IMR-90 (cell line): ENCODE measurements at regions not wholly inside any gene's neighbourhood (a gene's known extent, or its start where the extent isn't known, plus 50 kb on each side); places are given as distances from the start of the nearest gene placed in this dataset.

Source experiments
- ATAC-seq: fragments of 200-7000 bp; cut with Tn5 transposase; 2 replicates; pipeline ENCODE4 v1.9.1; 2020; ENCODE audit warnings: low read depth, mild to moderate bottlenecking, moderate library complexity
- BruUV-seq: library from RNA; stranded (reverse); fragments of 400-500 nt; replicated peaks from 2 replicates; lab custom pipeline; 2021; lab: Mats Ljungman, UMichigan
- CTCF ChIA-PET: fragments of 300-600 bp; formaldehyde crosslinking; extraction: SDS; loops from one replicate; lab custom pipeline; 2021; ENCODE audit warnings: antibody characterized with exemption; lab: Yijun Ruan, JAX
- POLR2A ChIA-PET: fragments of 300-600 bp; sonication (Branson Sonifier 250); formaldehyde crosslinking; loops from one replicate; lab custom pipeline; 2022; ENCODE audit warnings: antibody characterized with exemption; ENCODE audit not compliant: unreplicated experiment; lab: Charles Lee
- DNase-seq: peaks from one replicate; pipeline ENCODE4 v3.0.0; 2013
- H2AFZ ChIP-seq: replicated peaks from 2 replicates; pipeline ENCODE3; 2013; ENCODE audit warnings: low read length, mild to moderate bottlenecking; ENCODE audit not compliant: poor library complexity
- H2AK5ac ChIP-seq: 2 replicates; pipeline ENCODE4 v1.6.1; 2013; ENCODE audit warnings: low read depth, low read length, inconsistent platforms
- H2AK9ac ChIP-seq: replicated peaks from 2 replicates; pipeline ENCODE3; 2013; ENCODE audit warnings: mild to moderate bottlenecking, low read depth, low read length, moderate library complexity; ENCODE audit not compliant: poor library complexity
- H2BK120ac ChIP-seq: 2 replicates; pipeline ENCODE4 v1.6.1; 2013; ENCODE audit warnings: low read depth, low read length, inconsistent platforms
- H2BK15ac ChIP-seq: 3 replicates; pipeline ENCODE4 v1.6.1; 2013; ENCODE audit warnings: low read depth, low read length, inconsistent platforms
- H2BK20ac ChIP-seq: 2 replicates; pipeline ENCODE4 v1.6.1; 2013; ENCODE audit warnings: low read depth, mild to moderate bottlenecking, inconsistent platforms, low read length, moderate library complexity
- H2BK5ac ChIP-seq: 2 replicates; pipeline ENCODE4 v1.6.1; 2013; ENCODE audit warnings: mild to moderate bottlenecking, low read depth, low read length, inconsistent platforms; ENCODE audit not compliant: poor library complexity, severe bottlenecking
- H3K14ac ChIP-seq: replicated peaks from 2 replicates; pipeline ENCODE4 v1.6.1; 2013; ENCODE audit warnings: low read depth, low read length, inconsistent platforms
- H3K18ac ChIP-seq: 2 replicates; pipeline ENCODE4 v1.6.1; 2013; ENCODE audit warnings: low read depth, low read length, control low read depth
- H3K23ac ChIP-seq: 2 replicates; pipeline ENCODE4 v1.6.1; 2013; ENCODE audit warnings: low read depth, low read length, inconsistent platforms
- H3K27ac ChIP-seq: 2 replicates; pipeline ENCODE4 v1.5.1; 2013; ENCODE audit warnings: mild to moderate bottlenecking, control low read depth, low read length; ENCODE audit not compliant: insufficient read depth
- H3K27me3 ChIP-seq: 2 replicates; pipeline ENCODE4 v1.6.1; 2013; ENCODE audit warnings: low read length; ENCODE audit not compliant: control insufficient read depth, insufficient read depth
- H3K36me3 ChIP-seq: 2 replicates; pipeline ENCODE4 v1.6.1; 2013; ENCODE audit warnings: low read length, mixed read lengths; ENCODE audit not compliant: control insufficient read depth, insufficient read depth
- H3K4ac ChIP-seq: 2 replicates; pipeline ENCODE4 v1.6.1; 2013; ENCODE audit warnings: low read depth, low read length, inconsistent platforms
- H3K4me1 ChIP-seq: 2 replicates; pipeline ENCODE4 v1.6.1; 2013; ENCODE audit warnings: low read length, mixed read lengths; ENCODE audit not compliant: control insufficient read depth, insufficient read depth
- H3K4me2 ChIP-seq: 2 replicates; pipeline ENCODE4 v1.6.1; 2013; ENCODE audit warnings: low read depth, mild to moderate bottlenecking, control low read depth, low read length, moderate library complexity
- H3K4me3 ChIP-seq: 2 replicates; pipeline ENCODE4 v1.5.1; 2013; ENCODE audit warnings: low read depth, mild to moderate bottlenecking, control low read depth, low read length, moderate library complexity; ENCODE audit not compliant: insufficient read depth
- H3K56ac ChIP-seq: 2 replicates; pipeline ENCODE4 v1.6.1; 2013; ENCODE audit warnings: low read length, inconsistent platforms; ENCODE audit not compliant: insufficient read depth; ENCODE audit errors: extremely low read depth
- H3K79me1 ChIP-seq, 2 experiments: 2 replicates each; pipeline ENCODE4 v1.6.1; 2013; ENCODE audit warnings: low read length in 2 of 2, inconsistent platforms in 1 of 2, low read depth in 1 of 2
- H3K9ac ChIP-seq: 2 replicates; pipeline ENCODE4 v1.6.1; 2013; ENCODE audit warnings: low read depth, low read length, control low read depth
- H3K9me1 ChIP-seq: 2 replicates; pipeline ENCODE4 v1.6.1; 2013; ENCODE audit warnings: low read length, inconsistent platforms; ENCODE audit not compliant: insufficient read depth
- H3K9me3 ChIP-seq: 2 replicates; pipeline ENCODE4 v1.6.1; 2013; ENCODE audit warnings: low read length; ENCODE audit not compliant: control insufficient read depth, insufficient read depth
- H4K20me1 ChIP-seq: 2 replicates; pipeline ENCODE4 v1.6.1; 2013; ENCODE audit warnings: low read length, inconsistent platforms; ENCODE audit not compliant: insufficient read depth
- H4K5ac ChIP-seq: 2 replicates; pipeline ENCODE4 v1.6.1; 2013; ENCODE audit warnings: mild to moderate bottlenecking, low read depth, low read length, control low read depth
- H4K8ac ChIP-seq, 2 experiments: 2 replicates each; pipeline ENCODE4 v1.6.1; 2013; ENCODE audit warnings: low read depth in 2 of 2, low read length in 2 of 2, control low read depth in 1 of 2, inconsistent platforms in 1 of 2
- H4K91ac ChIP-seq: 2 replicates; pipeline ENCODE4 v1.6.1; 2013; ENCODE audit warnings: low read depth, low read length, inconsistent platforms; ENCODE audit not compliant: insufficient read depth
- CHD1 ChIP-seq: IDR thresholded peaks from 2 replicates; pipeline ENCODE4 v1.6.1; 2012; ENCODE audit warnings: low read depth, low read length, improper control_type of control experiment
- WGBS, 2 experiments: methylation state at CpG; one replicate each; pipeline versions ENCODE4 v1.1.5 to v1.1.7; 2013; ENCODE audit warnings: missing lambda C conversion rate in 2 of 2; ENCODE audit not compliant: insufficient read length in 1 of 2; ENCODE audit errors: extremely low coverage in 2 of 2; 5-methylcytosine and 5-hydroxymethylcytosine counted together
- dilution Hi-C: fragments of 300-500 bp; cut with HindIII; formaldehyde crosslinking; loops from one replicate; pipeline ENCODE4 v1.14.3; 2018; ENCODE audit warnings: low sequenced_read_pairs; ENCODE audit not compliant: unreplicated experiment
- in situ Hi-C: fragments of 300-500 bp; cut with MboI; formaldehyde crosslinking; loops from 3 replicates; pipeline ENCODE4 v1.14.3; 2019; ENCODE audit warnings: low sequenced_read_pairs, inconsistent platforms, mixed read lengths
- intact Hi-C: fragments of 100-400 bp; cut with micrococcal nuclease; formaldehyde crosslinking; loops from 2 replicates; pipeline ENCODE4 v1.10.0; 2022
- TF ChIP-seq, protein P1 (sequence below): conservative IDR thresholded peaks from 2 replicates; pipeline ENCODE4 v1.5.1; 2012; ENCODE audit warnings: mild to moderate bottlenecking, low read depth, low read length, improper control_type of control experiment
- TF ChIP-seq, protein P2 (sequence below): fragments of 150-350 bp; IDR thresholded peaks from 2 replicates; pipeline ENCODE4 v1.6.1; 2016; ENCODE audit warnings: low read depth, mild to moderate bottlenecking, low read length, moderate library complexity, borderline replicate concordance

DNA sequence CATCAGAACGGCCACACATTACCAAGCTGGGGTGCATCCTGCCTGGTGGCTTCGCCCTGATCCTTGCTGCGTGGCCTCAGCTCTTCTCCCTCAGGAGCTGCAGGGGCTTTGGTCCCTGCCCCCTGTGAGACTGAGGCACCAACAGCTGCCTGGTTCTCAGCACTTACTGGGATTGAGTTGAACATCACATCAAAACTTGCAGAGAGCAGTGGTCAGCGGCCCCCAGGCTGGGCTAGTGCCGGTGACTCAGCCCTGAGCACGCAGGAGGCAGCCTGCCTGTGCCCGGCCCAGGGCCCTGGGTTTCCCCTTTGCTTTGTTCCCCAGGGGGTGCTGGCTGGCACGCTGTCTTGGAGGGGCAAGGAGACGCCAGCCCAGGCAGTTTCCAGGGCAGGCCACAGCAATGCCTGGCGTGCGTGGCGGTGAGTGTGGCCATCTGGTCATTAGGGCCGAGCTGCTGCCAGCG, 63.3 kb downstream of the DLL1 start:
- H3K4me1 ChIP-seq: peaks cover 10% of the 10 kb centered on the region; the same call in 1 of the 2 replicates
- H2AK9ac ChIP-seq: no peak overlapping the region
- no peak overlapping the region for H3K56ac ChIP-seq
- 70% methylated on average over 3 of the region's 14 CpGs; no CpG with 5 or more reads in 1 of the 2 experiments for WGBS, 2 experiments
- no peak overlapping the region for H3K4ac ChIP-seq
- no peak overlapping the region for H3K9ac ChIP-seq
- no peak overlapping the region for H2BK20ac ChIP-seq
- no peak overlapping the region for H2AK5ac ChIP-seq
- no peaks in the 10 kb centered on the region for H3K9me1 ChIP-seq
- no peak overlapping the region for H2BK5ac ChIP-seq
- H4K5ac ChIP-seq: no peak overlapping the region
- H3K27me3 ChIP-seq: no peaks in the 10 kb centered on the region; the same call in 1 of the 2 replicates
- H3K23ac ChIP-seq: no peak overlapping the region
- no peak overlapping the region for H3K18ac ChIP-seq
- H3K27ac ChIP-seq: no peak overlapping the region
- H3K4me3 ChIP-seq: no peak overlapping the region
- no peak overlapping the region for H2AFZ ChIP-seq
- no peak overlapping the region for H4K91ac ChIP-seq
- H2BK120ac ChIP-seq: no peak overlapping the region
- H2BK15ac ChIP-seq: no peak overlapping the region
- H4K8ac ChIP-seq: no peak overlapping the region
- H3K9me3 ChIP-seq: no peaks in the 10 kb centered on the region
- H3K4me2 ChIP-seq: no peak overlapping the region
- CTCF ChIA-PET: no interaction called here
- no peaks in the 10 kb centered on the region for H3K79me1 ChIP-seq
- POLR2A ChIA-PET: no interaction called here
- no peaks in the 10 kb centered on the region for H3K36me3 ChIP-seq
- intact Hi-C loops (no loop called here), in situ Hi-C loops (no loop called here), dilution Hi-C loops (no loop called here)
- no peak overlapping the region for H3K14ac ChIP-seq
- H4K20me1 ChIP-seq: no peaks in the 10 kb centered on the region; the same call in 1 of the 2 replicates
- DNase-seq (no peak), ATAC-seq (no peak)
- BruUV-seq: no TSS peak
- TF ChIP-seq CHD1: no peak
- TF ChIP-seq, protein P1, sequence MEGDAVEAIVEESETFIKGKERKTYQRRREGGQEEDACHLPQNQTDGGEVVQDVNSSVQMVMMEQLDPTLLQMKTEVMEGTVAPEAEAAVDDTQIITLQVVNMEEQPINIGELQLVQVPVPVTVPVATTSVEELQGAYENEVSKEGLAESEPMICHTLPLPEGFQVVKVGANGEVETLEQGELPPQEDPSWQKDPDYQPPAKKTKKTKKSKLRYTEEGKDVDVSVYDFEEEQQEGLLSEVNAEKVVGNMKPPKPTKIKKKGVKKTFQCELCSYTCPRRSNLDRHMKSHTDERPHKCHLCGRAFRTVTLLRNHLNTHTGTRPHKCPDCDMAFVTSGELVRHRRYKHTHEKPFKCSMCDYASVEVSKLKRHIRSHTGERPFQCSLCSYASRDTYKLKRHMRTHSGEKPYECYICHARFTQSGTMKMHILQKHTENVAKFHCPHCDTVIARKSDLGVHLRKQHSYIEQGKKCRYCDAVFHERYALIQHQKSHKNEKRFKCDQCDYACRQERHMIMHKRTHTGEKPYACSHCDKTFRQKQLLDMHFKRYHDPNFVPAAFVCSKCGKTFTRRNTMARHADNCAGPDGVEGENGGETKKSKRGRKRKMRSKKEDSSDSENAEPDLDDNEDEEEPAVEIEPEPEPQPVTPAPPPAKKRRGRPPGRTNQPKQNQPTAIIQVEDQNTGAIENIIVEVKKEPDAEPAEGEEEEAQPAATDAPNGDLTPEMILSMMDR: no peak
- TF ChIP-seq, protein P2, sequence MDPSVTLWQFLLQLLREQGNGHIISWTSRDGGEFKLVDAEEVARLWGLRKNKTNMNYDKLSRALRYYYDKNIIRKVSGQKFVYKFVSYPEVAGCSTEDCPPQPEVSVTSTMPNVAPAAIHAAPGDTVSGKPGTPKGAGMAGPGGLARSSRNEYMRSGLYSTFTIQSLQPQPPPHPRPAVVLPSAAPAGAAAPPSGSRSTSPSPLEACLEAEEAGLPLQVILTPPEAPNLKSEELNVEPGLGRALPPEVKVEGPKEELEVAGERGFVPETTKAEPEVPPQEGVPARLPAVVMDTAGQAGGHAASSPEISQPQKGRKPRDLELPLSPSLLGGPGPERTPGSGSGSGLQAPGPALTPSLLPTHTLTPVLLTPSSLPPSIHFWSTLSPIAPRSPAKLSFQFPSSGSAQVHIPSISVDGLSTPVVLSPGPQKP: no peak
